Vagina (tissue), 2 donors: ENCODE measurements at regions not wholly inside any gene's neighbourhood (a gene's known extent, or its start where the extent isn't known, plus 50 kb on each side); places are given as distances from the start of the nearest gene placed in this dataset.

Source experiments
- CTCF ChIP-seq, 3 experiments: fragments of 450-650 bp in 2 of 3; fragments of 200-600 bp in 1 of 3; sonication (generic) in 1 of 3; IDR thresholded peaks; one replicate each; pipeline ENCODE4 v1.5.1; 2017 to 2019; ENCODE audit warnings: antibody characterized with exemption in 3 of 3, mild to moderate bottlenecking in 2 of 3, moderate library complexity in 2 of 3
- POLR2A ChIP-seq, 2 donors: fragments of 450-650 bp; IDR thresholded peaks; one replicate each; pipeline ENCODE4 v1.6.1; 2017; ENCODE audit warnings: antibody characterized with exemption in 2 of 2, mild to moderate bottlenecking in 2 of 2, moderate library complexity in 2 of 2

GRCh38 chr16:52928955-52929354 lies 123.7 kb downstream of the CHD9NB start:
- TF ChIP-seq CTCF (IDR thresholded peaks at IDR 0.05) (no peak), POLR2A (IDR thresholded peaks at IDR 0.05) (no peak)
